ENCODE measurements at regions not wholly inside any gene's neighbourhood (a gene's known extent, or its start where the extent isn't known, plus 50 kb on each side); places are given as distances from the start of the nearest gene placed in this dataset.

- TF ChIP-seq ZNF70 (CRISPR knock-in tag; IDR thresholded peaks at IDR 0.05) (no peak), GLIS3 (CRISPR knock-in tag; IDR thresholded peaks at IDR 0.05) (no peak), RARB (CRISPR knock-in tag; IDR thresholded peaks at IDR 0.05) (no peak), TCF4 (CRISPR knock-in tag; IDR thresholded peaks at IDR 0.05; ENCODE audit: borderline replicate concordance) (no peak), PATZ1 (CRISPR knock-in tag; IDR thresholded peaks at IDR 0.05; ENCODE audit: borderline replicate concordance) (no peak), ZC3H10 (CRISPR knock-in tag; IDR thresholded peaks at IDR 0.05) (no peak), POU6F1 (CRISPR knock-in tag; IDR thresholded peaks at IDR 0.05; ENCODE audit: borderline replicate concordance, low read depth) (no peak), ZNF8 (CRISPR knock-in tag; IDR thresholded peaks at IDR 0.05) (no peak), ARNTL (CRISPR knock-in tag; IDR thresholded peaks at IDR 0.05; ENCODE audit: borderline replicate concordance, low read depth) (no peak), ZFP3 (CRISPR knock-in tag; IDR thresholded peaks at IDR 0.05) (no peak), SNAI2 (CRISPR knock-in tag; IDR thresholded peaks at IDR 0.05) (no peak), CSRNP3 (CRISPR knock-in tag; IDR thresholded peaks at IDR 0.05) (no peak), ESRRG (CRISPR knock-in tag; IDR thresholded peaks at IDR 0.05) (no peak), CSDC2 (CRISPR knock-in tag; IDR thresholded peaks at IDR 0.05) (no peak)
Observed at GRCh38 chr2:44055229-44055628, 59.4 kb upstream of the LRPPRC start.

All from SK-N-SH treated with all-trans-retinoic acid at 6 μM for 48 hours (cell line).